GM12891 (cell line): ENCODE measurements at regions not wholly inside any gene's neighbourhood (a gene's known extent, or its start where the extent isn't known, plus 50 kb on each side); places are given as distances from the start of the nearest gene placed in this dataset.

Source experiments
- POLR2A ChIP-seq: IDR thresholded peaks from 2 replicates; pipeline ENCODE4 v1.6.1; 2011; ENCODE audit warnings: low read depth, low read length, control low read depth
- POLR2AphosphoS5 ChIP-seq: IDR thresholded peaks from 2 replicates; pipeline ENCODE4 v1.6.1; 2011; ENCODE audit warnings: low read depth, low read length, control low read depth
- SPI1 ChIP-seq: IDR thresholded peaks from 2 replicates; pipeline ENCODE4 v1.6.1; 2011; ENCODE audit warnings: low read depth, low read length, control low read depth
- TAF1 ChIP-seq: IDR thresholded peaks from 2 replicates; pipeline ENCODE4 v1.6.1; 2011; ENCODE audit warnings: low read depth, low read length, control low read depth

GRCh38 chr1:201707027-201707426, 121.9 kb upstream of the IPO9 start:
- no peak for TF ChIP-seq POLR2A
- TF ChIP-seq TAF1 = no peak
- no peak for TF ChIP-seq POLR2AphosphoS5
- TF ChIP-seq SPI1 = no peak
